GM18502 (cell line): ENCODE measurements at regions not wholly inside any gene's neighbourhood (a gene's known extent, or its start where the extent isn't known, plus 50 kb on each side); places are given as distances from the start of the nearest gene placed in this dataset.

ENCODE experiments used
- ATAC-seq: cut with Tn5 transposase; IDR thresholded peaks from one replicate; pipeline ENCODE4 v1.9.1; 2021; ENCODE audit warnings: mild to moderate bottlenecking; ENCODE audit not compliant: unreplicated experiment, poor library complexity

GRCh38 chr15:38071211-38071972 lies 137.0 kb downstream of the TMCO5A start:
- ATAC-seq, result no peak

GRCh38 chr15:38072007-38072347 lies 137.5 kb downstream of the TMCO5A start:
- no peak for ATAC-seq

DNA sequence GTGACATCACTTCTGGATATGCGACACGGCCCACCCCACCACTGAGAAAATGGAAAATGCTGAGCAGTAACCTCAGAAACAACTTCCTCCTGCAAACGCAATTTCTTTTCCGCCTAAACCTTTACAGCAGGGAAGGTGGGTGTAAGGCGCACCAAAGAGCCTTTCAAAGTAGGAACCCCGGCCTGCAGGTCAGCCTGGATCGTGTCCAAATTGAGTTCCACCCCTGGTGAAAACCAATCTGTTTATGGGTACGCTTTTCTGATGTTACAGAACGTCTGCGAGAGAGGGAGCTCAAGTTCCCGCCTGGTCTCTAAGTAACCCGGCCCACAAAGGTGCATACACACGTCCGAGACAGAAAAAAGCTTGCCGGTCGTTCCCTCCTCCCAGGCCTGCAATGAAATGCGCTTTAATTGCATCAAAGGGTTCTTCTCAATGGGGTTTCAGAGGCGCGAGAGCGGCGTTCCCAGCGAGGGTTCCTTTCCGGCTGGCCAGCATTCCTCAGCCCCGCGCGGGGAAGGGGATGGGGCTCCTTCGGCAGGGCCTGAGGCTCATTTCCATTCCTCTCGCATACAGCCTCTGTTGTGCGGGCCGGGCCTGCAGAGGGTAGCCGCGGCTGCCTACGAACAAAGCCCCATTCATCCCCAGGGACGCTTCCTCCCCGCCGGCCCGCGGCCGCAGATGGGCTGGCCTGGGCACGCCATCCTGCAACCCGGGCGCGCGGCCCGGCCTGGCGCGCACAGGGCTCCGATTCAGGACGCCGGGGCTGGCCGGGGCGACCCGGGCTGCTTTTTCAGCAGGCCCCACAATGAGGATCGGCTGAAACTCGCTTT lies 138.1 kb downstream of the TMCO5A start:
- peak; percentile 65 for ATAC-seq

DNA sequence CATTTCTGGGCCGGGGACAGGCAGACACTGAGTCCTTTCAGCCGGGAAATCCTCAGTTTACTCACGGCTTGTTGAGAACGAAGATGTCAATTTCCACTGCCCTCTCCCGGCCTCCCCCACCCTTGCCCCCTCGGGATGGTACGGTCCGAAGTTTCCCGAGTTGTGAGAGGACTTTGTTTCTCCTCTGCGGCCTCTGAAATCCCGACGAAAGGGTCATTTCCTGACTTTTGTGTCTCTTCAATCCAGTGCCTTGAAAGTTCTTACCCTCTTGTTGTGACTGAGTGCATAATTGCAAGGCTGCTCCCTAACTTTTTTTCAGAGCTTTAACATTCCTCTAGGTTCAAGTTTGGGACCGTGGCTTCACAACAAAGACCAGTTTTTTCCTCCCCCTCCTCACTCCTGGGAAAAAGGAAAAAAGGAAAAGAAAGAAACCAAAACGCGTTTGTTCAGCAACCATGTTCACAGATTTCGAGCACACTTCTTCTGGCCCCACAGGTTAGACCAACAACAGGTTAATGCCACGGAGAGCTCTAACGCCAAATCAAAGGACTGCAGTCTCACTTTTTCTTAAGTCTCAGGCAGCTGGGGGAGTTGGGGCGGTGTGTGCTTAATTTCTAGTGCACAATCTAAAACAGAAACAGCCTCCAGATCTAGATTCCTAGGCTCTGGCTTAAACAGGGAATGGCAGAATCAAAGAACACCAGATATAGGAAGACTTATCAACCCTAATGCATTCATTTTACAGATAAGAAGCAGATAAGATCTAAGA lies 138.9 kb downstream of the TMCO5A start:
- ATAC-seq, result no peak

DNA sequence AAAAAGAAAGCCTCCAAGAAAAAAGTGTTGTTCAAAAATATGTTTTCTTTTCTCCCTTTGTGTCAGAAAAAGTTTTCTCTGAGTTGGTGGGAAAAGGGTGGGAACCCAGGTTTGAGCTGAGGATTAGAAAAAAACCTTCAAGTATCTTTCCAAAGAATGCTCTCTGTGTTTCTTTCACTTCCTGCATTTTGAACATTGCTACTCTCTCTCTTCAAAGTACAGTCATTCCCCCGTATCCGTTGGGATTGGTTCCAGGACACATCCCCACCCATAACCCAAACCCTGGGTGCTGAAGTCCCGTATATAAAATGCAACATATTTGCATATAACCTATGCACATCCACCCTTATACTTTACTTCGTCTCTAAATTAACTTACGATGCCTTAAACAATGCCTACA lies 139.6 kb downstream of the TMCO5A start:
- ATAC-seq, result no peak

- no peak for ATAC-seq
These were observed 141.0 kb downstream of the TMCO5A start for GRCh38 chr15:38075466-38075865.

DNA sequence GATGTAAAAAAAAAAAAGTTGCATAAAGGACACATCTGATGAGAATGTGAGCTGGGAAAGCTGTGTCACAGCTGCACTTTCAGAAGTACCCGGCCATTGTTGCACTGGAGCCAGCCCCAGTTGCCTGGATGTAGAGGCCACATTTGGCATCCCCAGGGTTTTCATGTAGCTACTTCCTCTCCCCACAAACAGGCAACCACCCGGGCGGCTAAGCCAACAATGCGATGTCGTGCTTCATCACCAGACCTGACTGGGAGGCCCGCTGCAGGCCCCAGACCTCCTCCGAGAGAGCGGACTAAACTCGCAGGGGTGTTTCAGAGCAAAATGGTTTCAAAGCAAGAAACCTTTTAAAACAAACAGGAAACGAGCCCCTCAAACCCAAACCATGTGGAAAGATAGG lies 142.3 kb downstream of the TMCO5A start:
- ATAC-seq, result no peak

DNA sequence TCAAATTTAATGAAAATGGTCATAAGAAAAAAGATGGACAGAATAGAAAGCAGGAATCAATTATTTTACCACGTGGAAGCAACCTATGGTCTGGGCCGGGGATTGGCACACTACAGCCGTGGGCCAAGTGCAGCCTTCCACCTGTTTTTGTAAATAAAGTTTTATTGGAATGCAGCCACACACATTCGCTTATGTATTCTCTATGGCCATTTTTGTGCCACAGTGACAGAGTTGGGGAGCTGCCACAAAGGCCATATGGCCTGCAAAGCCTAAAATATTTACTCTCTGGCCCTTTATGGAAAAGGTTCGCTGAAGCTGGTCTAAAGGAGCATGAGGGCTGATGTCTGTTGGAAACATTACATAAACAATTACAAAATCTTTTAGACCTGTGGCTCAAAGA lies 144.8 kb downstream of the TMCO5A start:
- no peak for ATAC-seq

GRCh38 chr15:38080651-38081275 lies 146.3 kb downstream of the TMCO5A start:
- ATAC-seq, result no peak

GRCh38 chr15:38084289-38084688 lies 149.8 kb downstream of the TMCO5A start:
- ATAC-seq, result peak; percentile 76

DNA sequence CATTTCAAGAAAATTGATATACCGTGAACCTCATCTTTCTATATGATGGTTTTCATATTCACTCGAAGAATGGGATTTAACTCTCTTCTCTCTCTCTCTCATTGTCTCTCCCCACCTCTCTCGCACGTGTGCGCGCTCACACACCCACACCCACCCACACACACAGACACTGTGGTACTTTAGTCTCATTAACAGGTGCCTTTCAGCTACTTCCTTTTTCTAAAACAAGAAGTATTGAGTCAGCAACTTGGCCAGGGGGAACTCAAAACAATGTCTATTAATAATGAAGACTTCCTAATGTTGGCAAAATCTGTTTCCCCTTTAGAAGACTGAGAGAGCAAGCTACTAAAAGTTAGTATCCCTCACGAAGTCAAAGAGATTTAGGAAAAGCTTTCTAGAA lies 150.7 kb downstream of the TMCO5A start:
- peak; percentile 83 for ATAC-seq

DNA sequence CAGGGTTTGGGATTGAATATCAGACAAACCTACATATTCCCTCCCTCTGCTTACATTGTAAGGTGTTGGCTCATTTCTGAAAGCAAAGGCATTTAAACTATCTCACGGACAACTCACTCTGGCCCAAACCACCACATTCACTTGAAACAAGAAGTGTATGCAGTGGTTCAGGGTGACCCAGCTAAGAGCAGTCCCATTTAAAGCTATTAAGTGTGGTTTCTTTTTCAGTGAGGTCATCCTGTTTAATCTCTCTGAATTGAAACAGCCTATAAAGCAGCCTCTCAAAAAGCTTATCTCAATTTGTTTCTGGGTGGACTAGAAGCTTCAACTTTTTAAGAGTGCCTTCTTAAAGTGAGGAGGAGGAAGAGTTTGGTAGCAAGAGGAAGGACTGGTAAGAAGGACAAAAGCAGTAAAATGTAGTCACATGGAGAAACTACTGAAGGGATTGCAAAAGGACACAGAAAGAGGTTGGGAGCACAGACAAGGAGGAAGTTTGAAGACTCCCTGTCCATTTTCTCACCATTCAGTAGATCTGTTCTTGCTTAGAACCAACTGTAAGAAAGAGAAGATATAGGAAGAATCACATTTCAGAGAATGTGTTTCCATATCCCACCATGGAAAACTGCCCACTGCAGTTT lies 151.6 kb downstream of the TMCO5A start:
- ATAC-seq, result peak; percentile 40

DNA sequence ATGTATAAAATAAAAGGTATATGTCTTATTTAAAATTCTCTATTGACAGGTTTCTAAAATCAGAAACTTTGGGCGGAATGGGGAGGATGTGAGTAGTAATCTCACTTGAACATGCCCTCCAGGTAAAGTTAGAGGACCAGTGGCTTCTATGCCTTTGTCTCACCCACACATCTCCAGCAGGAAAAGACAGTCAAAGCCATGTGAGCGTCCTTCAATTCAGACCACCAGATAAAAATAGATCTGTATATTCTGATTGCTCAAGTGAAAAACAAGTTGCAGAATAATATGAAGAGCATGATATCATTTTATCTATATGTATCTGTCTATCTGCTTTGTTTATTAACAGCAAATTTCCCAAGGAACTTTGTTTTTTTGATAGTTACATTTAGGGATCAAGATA lies 152.2 kb downstream of the TMCO5A start:
- ATAC-seq, result no peak

DNA sequence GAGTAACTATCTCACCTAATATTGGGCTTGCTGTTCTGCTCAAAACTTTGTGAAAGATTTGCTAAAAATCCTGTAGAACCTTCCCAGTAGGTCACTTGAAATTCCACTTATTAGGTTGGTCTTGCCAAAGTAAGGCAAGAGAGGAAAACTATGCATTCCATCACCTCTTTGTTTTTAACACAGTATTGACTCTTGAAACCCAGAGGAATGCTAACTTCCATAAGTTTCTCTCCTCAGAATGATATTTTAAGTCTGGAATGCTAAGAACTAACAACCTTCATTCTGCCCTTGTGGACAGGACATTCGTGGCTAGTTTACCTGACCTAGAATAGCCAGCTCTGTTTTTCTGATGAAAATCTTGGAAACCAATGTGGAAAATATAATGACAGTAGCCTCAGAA lies 154.5 kb downstream of the TMCO5A start:
- ATAC-seq, result no peak

DNA sequence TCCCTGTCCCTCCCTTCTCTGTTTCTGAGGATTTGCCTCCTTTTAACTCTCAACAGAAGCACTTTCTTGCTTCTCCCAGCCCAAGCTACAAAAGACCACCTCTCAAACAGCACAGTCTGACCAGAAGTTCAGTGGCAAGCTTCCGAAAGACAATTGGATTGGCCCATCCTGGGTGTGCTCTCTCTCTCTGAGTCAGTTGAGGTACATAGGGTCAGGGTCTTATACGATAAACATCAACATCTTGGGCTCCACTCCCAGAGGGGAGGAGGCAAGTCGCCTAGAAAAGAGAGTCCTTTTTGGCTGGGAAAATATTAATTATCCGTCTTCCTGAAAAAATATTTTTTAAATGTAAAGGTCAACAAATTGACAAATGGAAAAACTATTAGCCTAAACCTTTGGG lies 155.8 kb downstream of the TMCO5A start:
- ATAC-seq, result no peak

DNA sequence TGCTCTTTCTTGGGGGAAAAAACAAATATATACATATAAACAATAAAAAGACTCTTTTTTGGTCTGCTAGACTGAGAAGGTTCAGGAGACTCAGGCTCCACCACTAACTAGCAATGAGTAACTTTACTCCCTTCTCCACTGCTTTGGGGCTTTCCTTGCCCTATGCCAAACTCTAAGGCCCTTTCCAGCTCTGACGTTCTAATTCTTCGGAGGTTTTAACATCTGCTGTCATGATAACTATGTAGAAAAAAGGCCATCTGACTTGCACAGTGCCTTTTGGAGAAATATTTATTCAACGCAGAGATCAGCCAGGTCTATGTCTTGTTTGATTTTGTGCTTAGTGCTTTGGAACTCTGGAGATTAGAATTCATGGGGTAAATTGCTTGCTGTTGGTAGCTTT lies 156.2 kb downstream of the TMCO5A start:
- ATAC-seq, result no peak

DNA sequence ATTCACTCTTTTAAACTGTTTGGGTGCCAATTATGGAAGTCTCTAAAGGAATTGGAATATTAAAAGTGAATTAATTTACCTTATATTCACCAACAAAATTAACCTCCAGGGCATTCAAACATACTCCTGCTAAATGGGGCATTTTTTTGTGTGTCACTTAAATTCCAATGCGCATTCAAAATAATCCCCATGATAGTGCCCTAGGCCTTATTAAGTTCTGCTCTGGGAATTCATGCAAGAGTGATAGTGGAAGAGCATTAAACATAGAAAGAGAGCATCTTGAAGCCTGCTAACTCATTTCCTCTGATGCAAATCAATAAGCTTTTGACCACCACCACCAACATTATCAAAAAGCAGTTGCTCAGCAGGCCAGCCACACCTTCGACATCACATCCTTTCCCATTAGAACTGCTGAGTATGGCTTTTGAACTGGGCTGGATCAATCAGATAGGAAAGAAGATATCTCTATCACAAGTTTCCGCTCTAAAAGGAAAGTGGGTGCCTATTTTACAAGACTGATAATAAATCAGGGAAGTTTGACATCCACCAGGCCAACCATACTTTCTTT lies 156.7 kb downstream of the TMCO5A start:
- ATAC-seq, result no peak

- no peak for ATAC-seq
These were observed 158.7 kb upstream of the SPRED1 start for GRCh38 chr15:38093931-38094330.

GRCh38 chr15:38102972-38103371 lies 149.7 kb upstream of the SPRED1 start:
- ATAC-seq, result no peak

GRCh38 chr15:38103564-38103963 lies 149.1 kb upstream of the SPRED1 start:
- ATAC-seq, result no peak
